Endothelial cell of umbilical vein (primary cell): ENCODE measurements at regions not wholly inside any gene's neighbourhood (a gene's known extent, or its start where the extent isn't known, plus 50 kb on each side); places are given as distances from the start of the nearest gene placed in this dataset.

ENCODE experiments used
- BruUV-seq: library from RNA; stranded (reverse); fragments of 400-500 nt; replicated peaks from 2 replicates; lab custom pipeline; 2021; lab: Mats Ljungman, UMichigan
- CTCF ChIA-PET: fragments of 300-600, 350-600 bp; sonication (Branson Sonifier 250); formaldehyde crosslinking; loops from one replicate; lab custom pipeline; 2021; ENCODE audit warnings: antibody characterized with exemption, inconsistent platforms; lab: Charles Lee
- POLR2A ChIA-PET: fragments of 300-600, 350-600 bp; sonication (Branson Sonifier 250); formaldehyde crosslinking; loops from one replicate; lab custom pipeline; 2021; ENCODE audit warnings: antibody characterized with exemption, inconsistent platforms; lab: Charles Lee
- DNase-seq: peaks from one replicate; pipeline ENCODE4 v3.0.0-alpha.2; 2011; ENCODE audit warnings: low read depth, low spot score
- FAIRE-seq: peaks from 2 replicates; lab custom pipeline; 2011; peaks lifted over from hg19 to GRCh38; lab: Jason Lieb, UNC
- H2AFZ ChIP-seq: 2 replicates; pipeline ENCODE4 v1.6.0; 2012; ENCODE audit warnings: low read depth, low read length, control low read depth, inconsistent platforms
- H3K27ac ChIP-seq: 2 replicates; pipeline ENCODE4 v1.5.1; 2011; ENCODE audit warnings: low read depth, mild to moderate bottlenecking, control low read depth, low read length, moderate library complexity; ENCODE audit not compliant: insufficient read depth
- H3K27me3 ChIP-seq, 2 experiments: 2 replicates each; pipeline versions ENCODE4 v1.6.0 to v1.6.1; 2011; ENCODE audit warnings: low read length in 2 of 2, mixed read lengths in 1 of 2; ENCODE audit not compliant: control insufficient read depth in 2 of 2, insufficient read depth in 2 of 2
- H3K36me3 ChIP-seq, 2 experiments: 2 replicates in 1 of 2; 3 replicates in 1 of 2; pipeline ENCODE4 v1.5.1; 2011; ENCODE audit warnings: low read length in 2 of 2, mild to moderate bottlenecking in 1 of 2, moderate library complexity in 1 of 2; ENCODE audit not compliant: control insufficient read depth in 2 of 2, insufficient read depth in 2 of 2; ENCODE audit errors: extremely low read depth in 1 of 2
- H3K4me1 ChIP-seq: 3 replicates; pipeline ENCODE4 v1.5.1; 2011; ENCODE audit warnings: mild to moderate bottlenecking, low read length; ENCODE audit not compliant: control insufficient read depth, insufficient read depth; ENCODE audit errors: extremely low read depth
- H3K4me2 ChIP-seq: 2 replicates; pipeline ENCODE4 v1.6.1; 2011; ENCODE audit warnings: low read length, control low read depth, mixed read lengths; ENCODE audit not compliant: insufficient read depth
- H3K4me3 ChIP-seq, 3 experiments: fragments of 200-600 bp in 1 of 3; sonication (generic), shearing (Covaris generic) in 1 of 3; replicated peaks in 1 of 3; 2 replicates each; pipeline ENCODE4 v1.5.1; 2011 to 2016; ENCODE audit warnings: control low read depth in 3 of 3, low read length in 3 of 3, mild to moderate bottlenecking in 2 of 3, inconsistent platforms in 1 of 3, low read depth in 1 of 3, moderate library complexity in 1 of 3; ENCODE audit not compliant: insufficient read depth in 1 of 3
- H3K79me2 ChIP-seq: 2 replicates; pipeline ENCODE4 v1.6.0; 2012; ENCODE audit warnings: low read length, inconsistent platforms; ENCODE audit not compliant: control insufficient read depth, insufficient read depth
- H3K9ac ChIP-seq: replicated peaks from 2 replicates; pipeline ENCODE3; 2011; ENCODE audit warnings: low read length, control low read depth; ENCODE audit not compliant: insufficient read depth; ENCODE audit errors: extremely low read depth
- H3K9me1 ChIP-seq: replicated peaks from 3 replicates; pipeline ENCODE4 v1.6.0; 2011; ENCODE audit warnings: mild to moderate bottlenecking, low read length; ENCODE audit not compliant: control insufficient read depth, insufficient read depth; ENCODE audit errors: extremely low read depth
- H3K9me3 ChIP-seq: replicated peaks from 2 replicates; pipeline ENCODE4 v1.5.1; 2012; ENCODE audit warnings: low read length, inconsistent platforms; ENCODE audit not compliant: control insufficient read depth, insufficient read depth
- H4K20me1 ChIP-seq: replicated peaks from 2 replicates; pipeline ENCODE3; 2011; ENCODE audit warnings: mild to moderate bottlenecking, low read length; ENCODE audit not compliant: control insufficient read depth, insufficient read depth; ENCODE audit errors: extremely low read depth
- CTCF ChIP-seq, 2 donors: IDR thresholded peaks; 1 replicate in 1 of 2; 2 replicates in 1 of 2; pipeline ENCODE4 v1.5.1; 2011; ENCODE audit warnings: low read length in 2 of 2, mild to moderate bottlenecking in 2 of 2, moderate library complexity in 2 of 2, control low read depth in 1 of 2, inconsistent platforms in 1 of 2, low read depth in 1 of 2; ENCODE audit not compliant: insufficient read depth in 1 of 2; ENCODE audit errors: extremely low read depth in 1 of 2
- EZH2 ChIP-seq: IDR thresholded peaks from 2 replicates; pipeline ENCODE4 v1.6.1; 2012; ENCODE audit warnings: borderline replicate concordance, low read depth, mild to moderate bottlenecking, moderate library complexity, low read length, inconsistent platforms; ENCODE audit not compliant: severe bottlenecking
- GATA2 ChIP-seq: IDR thresholded peaks from 2 replicates; pipeline ENCODE4 v1.7.0; 2011; ENCODE audit warnings: low read depth, mild to moderate bottlenecking, moderate library complexity, mixed read lengths, low read length; ENCODE audit not compliant: insufficient read length, insufficient read depth
- JUN ChIP-seq: IDR thresholded peaks from 2 replicates; pipeline ENCODE4 v1.6.1; 2011; ENCODE audit warnings: borderline replicate concordance, low read depth; ENCODE audit not compliant: insufficient read length, insufficient read depth
- MAX ChIP-seq: IDR thresholded peaks from 2 replicates; pipeline ENCODE4 v1.6.1; 2011; ENCODE audit not compliant: insufficient read depth, insufficient read length
- MYC ChIP-seq: IDR thresholded peaks from one replicate; pipeline ENCODE4 v1.6.1; 2011; ENCODE audit warnings: mild to moderate bottlenecking, low read depth, low read length
- POLR2A ChIP-seq: IDR thresholded peaks from 2 replicates; pipeline ENCODE4 v1.6.1; 2012; ENCODE audit warnings: low read depth, mild to moderate bottlenecking, control low read depth, low read length
- POLR2AphosphoS5 ChIP-seq: IDR thresholded peaks from 2 replicates; pipeline ENCODE4 v1.6.1; 2012; ENCODE audit warnings: low read depth, mild to moderate bottlenecking, control low read depth, low read length, moderate library complexity; ENCODE audit not compliant: insufficient read depth
- dilution Hi-C: fragments of 300-500 bp; cut with MboI; formaldehyde crosslinking; loops from one replicate; pipeline ENCODE4 v1.15.0; 2019; ENCODE audit warnings: low sequenced_read_pairs; ENCODE audit not compliant: extremely low pct_ligation_motif_present
- intact Hi-C: fragments of 100-400 bp; cut with micrococcal nuclease; formaldehyde crosslinking; loops from one replicate; pipeline ENCODE4 v1.10.0; 2022

GRCh38 chrX:122880952-122881351 lies 303.1 kb upstream of the GRIA3 start:
- Histone ChIP-seq H3K79me2 (no peaks in the 10 kb centered on the region), H3K36me3 (no peaks in the 10 kb centered on the region), H3K27ac (no peak overlapping the region), H3K4me3 (no peak overlapping the region), H3K9me3 (no peaks in the 10 kb centered on the region), H4K20me1 (no peaks in the 10 kb centered on the region), H3K4me1 (no peaks in the 10 kb centered on the region), H2AFZ (no peak overlapping the region), H3K4me2 (no peak overlapping the region), H3K9me1 (no peaks in the 10 kb centered on the region), H3K27me3 (no peaks in the 10 kb centered on the region), H3K9ac (no peak overlapping the region)
- no peak for FAIRE-seq
- no peak for DNase-seq
- no TSS peak for BruUV-seq
- POLR2A ChIA-PET: no interaction called here
- dilution Hi-C loops (no loop called here), intact Hi-C loops (no loop called here)
- TF ChIP-seq GATA2: no peak
- no peak for TF ChIP-seq MYC
- no peak for TF ChIP-seq EZH2
- TF ChIP-seq POLR2AphosphoS5: no peak
- TF ChIP-seq MAX: no peak
- no peak for TF ChIP-seq CTCF (IDR thresholded peaks at IDR 0.05; ENCODE audit: extremely low read depth in 1 of 2, insufficient read depth in 1 of 2, low read depth in 1 of 2, low read length in 2 of 2)
- no peak for TF ChIP-seq POLR2A
- no peak for TF ChIP-seq JUN
- CTCF ChIA-PET: no interaction called here
